GM12865 (cell line): ENCODE measurements at regions not wholly inside any gene's neighbourhood (a gene's known extent, or its start where the extent isn't known, plus 50 kb on each side); places are given as distances from the start of the nearest gene placed in this dataset.

Experiments
- DNase-seq: peaks from one replicate; pipeline ENCODE4 v3.0.0; 2010; ENCODE audit warnings: low read depth
- H3K4me3 ChIP-seq: 2 replicates; pipeline ENCODE4 v1.5.1; 2011; ENCODE audit warnings: mild to moderate bottlenecking, low read depth, low read length, control low read depth
- CTCF ChIP-seq: IDR thresholded peaks from 2 replicates; pipeline ENCODE4 v1.5.1; 2011; ENCODE audit warnings: low read length, control low read depth, low read depth, inconsistent platforms; ENCODE audit not compliant: insufficient read depth; ENCODE audit errors: missing control alignments

GRCh38 chr3:154025007-154025406, 96.2 kb upstream of the ARHGEF26 start:
- TF ChIP-seq CTCF: no peak
- no peak overlapping the region for H3K4me3 ChIP-seq
- no peak for DNase-seq

GRCh38 chr3:154029926-154030325, 91.3 kb upstream of the ARHGEF26 start:
- no peak for TF ChIP-seq CTCF
- no peak for DNase-seq
- H3K4me3 ChIP-seq: no peak overlapping the region

- no peak for TF ChIP-seq CTCF
- no peak for DNase-seq
Measured at GRCh38 chr3:154034797-154035330, 86.3 kb upstream of the ARHGEF26 start.

GRCh38 chr3:154040283-154040682, 80.9 kb upstream of the ARHGEF26 start:
- H3K4me3 ChIP-seq: no peak overlapping the region
- peak; percentile 28 for DNase-seq
- TF ChIP-seq CTCF: peak; percentile 15

More at GRCh38 chr3:154034797-154035330, 86.3 kb upstream of the ARHGEF26 start:
- H3K4me3 ChIP-seq: no peak overlapping the region

- no peak for TF ChIP-seq CTCF
- DNase-seq: no peak
- H3K4me3 ChIP-seq: no peak overlapping the region
Measured at GRCh38 chr3:154044671-154045070, 76.5 kb upstream of the ARHGEF26 start.

- TF ChIP-seq CTCF: no peak
- no peak for DNase-seq
- H3K4me3 ChIP-seq: no peak overlapping the region
Measured at GRCh38 chr3:154050216-154050615, 71.0 kb upstream of the ARHGEF26 start.

GRCh38 chr3:154050766-154051165, 70.4 kb upstream of the ARHGEF26 start:
- no peak overlapping the region for H3K4me3 ChIP-seq
- no peak for TF ChIP-seq CTCF
- DNase-seq: no peak
